GM18520 (cell line): ENCODE measurements at regions not wholly inside any gene's neighbourhood (a gene's known extent, or its start where the extent isn't known, plus 50 kb on each side); places are given as distances from the start of the nearest gene placed in this dataset.
"Not testable (repeated sequence)": the region's sequence is repeated elsewhere in the genome, so short reads cannot be mapped to it uniquely, and the experiment has no call there.

Source experiments
- ATAC-seq: cut with Tn5 transposase; IDR thresholded peaks from one replicate; pipeline ENCODE4 v1.9.1; 2021; ENCODE audit not compliant: unreplicated experiment

DNA sequence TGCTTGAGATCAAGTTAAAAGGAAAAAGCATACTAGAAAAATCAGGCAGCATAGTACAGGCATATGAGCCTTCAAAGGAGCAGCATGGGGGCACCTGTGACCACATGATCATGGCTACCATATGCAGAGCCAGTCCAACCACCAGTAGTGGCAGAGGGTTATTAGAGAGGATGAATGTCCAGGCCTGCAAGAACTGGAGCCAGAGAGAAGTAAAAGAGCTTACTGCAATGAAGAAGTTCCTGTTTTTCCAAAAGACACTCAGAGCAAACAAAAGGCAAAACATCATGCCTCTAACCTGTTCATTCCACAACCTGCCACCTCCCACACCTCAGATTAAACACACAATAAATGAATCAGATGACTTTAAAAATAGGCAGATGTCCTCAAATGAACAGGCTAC is 99.6 kb upstream of the NAMPT start:
- no peak for ATAC-seq

DNA sequence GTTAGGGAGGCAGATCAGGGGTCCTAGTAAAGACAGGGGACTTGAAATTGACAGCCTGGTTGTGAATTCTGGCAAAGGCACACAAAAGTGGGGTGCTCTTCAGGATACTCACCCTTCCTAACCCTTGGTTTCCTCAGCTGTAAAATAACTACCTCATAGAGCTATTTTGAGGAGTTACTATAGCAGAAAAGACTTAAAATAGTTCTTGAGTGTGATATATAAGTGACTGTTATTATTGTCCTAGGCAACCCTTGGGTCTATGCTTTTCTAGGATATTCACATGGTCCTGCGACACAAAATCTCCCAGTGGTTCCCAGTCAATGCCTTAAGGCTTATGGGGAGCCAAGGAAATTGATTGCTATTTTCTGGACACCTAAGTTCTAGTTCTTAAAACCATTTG is 98.1 kb upstream of the NAMPT start:
- ATAC-seq, result no peak

DNA sequence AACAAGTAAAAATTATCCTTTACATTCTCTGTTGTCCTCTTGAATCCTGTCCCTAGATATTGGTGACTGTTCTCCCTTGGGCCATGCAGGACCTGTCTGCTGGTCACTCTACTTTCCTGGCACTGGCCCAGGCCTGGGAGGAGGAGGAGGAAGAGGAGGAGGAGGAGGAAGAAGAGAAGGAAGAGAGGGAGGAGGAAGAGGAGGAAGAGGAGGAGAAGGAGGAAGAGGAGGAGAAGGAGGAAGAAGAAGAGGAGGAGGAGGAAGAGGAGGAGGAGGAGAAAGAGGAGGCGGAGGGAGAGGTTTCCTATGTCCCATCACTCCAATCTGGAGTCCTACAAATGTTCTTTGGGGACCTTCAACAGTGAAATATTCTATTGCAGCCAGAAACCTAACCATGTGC is 97.3 kb upstream of the NAMPT start:
- no peak for ATAC-seq

DNA sequence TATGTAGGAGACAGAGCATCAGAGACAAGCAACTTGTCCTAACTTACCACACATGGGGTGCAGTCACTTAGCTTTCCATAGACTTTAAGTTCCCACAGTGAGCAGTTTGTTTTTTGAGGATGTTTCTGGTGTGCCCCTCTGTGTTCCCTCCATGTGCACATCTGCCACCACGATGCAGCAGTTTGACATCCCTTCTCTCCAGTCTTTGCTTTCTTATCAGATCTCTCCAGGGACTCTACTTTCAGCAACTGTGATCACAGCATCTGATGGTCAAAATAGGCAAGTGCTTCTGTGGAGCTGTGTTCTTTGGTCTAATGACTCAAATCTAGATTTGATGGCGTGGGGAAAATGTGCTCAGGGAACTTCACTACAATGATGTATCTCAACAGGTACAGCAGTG is 96.5 kb upstream of the NAMPT start:
- no peak for ATAC-seq

DNA sequence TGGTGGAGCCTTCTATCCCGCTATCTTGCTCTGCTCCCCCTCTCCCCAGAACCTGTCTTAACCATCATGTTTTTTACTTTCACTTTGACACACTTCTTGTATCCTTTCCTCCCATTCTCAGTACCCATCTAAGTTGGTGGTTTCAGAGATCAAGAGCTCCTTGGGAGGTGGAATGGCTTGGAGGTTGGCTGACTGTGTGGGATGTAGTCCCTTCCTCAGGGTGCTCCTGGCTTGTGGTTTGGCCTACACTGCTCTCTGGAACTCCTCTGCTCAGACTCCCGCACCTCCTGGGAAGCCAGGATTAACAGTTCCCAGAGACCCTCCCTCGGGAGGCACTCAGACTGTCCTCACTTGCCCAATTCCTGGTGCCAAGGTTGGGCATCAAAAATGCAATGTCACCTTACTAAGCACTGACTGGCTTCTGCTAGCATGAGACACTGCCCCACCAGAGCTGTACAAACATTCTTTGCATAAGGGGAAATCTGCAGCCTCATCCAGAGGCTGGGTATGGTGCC is 93.1 kb upstream of the NAMPT start:
- no peak for ATAC-seq

DNA sequence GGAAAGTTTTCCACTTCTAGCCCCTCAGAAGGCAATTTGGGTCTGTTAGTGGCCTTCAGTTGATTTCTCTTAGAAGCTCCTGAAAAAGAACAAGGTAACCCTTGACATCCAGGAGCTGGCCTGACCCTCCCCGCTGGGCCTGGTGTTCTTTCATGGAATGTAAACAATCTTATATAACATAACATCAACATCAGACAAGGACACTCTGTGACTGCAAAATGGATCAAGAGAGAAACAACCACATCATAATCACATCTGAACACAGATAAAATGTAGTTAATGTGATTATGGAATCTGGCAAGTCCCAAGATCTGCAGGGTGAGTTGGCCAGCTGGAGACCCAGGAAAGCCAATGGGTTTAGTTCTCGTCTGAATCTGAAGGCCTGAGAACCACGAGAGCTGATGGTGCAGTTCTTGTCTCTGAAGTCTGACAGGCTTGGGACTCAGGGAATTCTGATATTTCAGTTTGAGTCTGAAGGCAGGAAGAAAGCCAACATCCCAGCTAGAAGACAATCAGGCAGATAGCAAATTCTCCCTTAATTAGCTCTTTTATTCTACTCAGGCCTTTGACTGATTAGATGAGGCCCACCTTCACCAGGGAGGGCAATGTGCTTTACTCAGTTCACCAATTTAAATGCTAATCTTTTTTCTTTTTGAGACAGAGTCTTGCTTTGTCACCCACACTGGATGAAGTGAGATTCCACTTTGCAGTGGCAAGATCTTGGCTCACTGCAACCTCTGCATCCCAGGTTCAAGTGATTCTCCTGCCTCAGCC is 91.4 kb upstream of the NAMPT start:
- no peak for ATAC-seq

DNA sequence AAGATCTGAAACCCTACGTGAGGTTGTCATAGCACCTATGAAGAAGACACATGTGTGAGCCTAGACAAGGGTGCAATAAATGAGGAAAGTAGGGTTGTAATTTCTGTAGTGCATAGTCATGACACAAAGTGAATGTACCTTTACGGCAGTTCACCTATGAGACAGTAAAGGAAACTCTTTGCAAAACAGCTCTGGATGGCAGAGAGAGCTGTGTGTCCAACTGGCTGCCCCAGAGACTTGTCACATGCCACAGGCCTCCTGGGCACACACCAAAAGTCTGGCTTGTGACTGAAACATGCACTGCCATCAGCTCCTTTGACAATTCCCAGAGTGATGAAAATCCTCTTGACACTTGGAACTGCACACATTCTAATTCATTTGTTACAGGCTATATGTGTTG is 90.7 kb upstream of the NAMPT start:
- ATAC-seq, result no peak

DNA sequence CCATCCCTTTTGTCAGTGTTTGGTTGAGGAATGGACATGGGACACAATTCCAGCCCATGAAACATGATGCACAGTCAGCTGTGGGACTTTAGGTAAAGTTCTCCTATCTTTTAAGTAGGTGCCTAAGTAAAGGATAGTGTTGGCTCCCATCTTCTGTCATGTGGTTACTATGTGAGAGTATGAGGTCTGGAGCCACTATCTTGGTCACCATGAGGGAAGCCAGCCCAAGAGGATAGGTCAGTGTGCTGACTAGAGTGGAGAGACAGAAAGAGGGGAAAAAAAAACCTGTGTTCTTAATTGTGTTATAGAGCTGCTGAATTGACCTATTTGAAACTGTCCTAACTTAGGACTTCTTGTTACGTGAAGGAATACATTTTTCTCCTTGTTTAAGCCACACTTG is 89.7 kb upstream of the NAMPT start:
- no peak for ATAC-seq

DNA sequence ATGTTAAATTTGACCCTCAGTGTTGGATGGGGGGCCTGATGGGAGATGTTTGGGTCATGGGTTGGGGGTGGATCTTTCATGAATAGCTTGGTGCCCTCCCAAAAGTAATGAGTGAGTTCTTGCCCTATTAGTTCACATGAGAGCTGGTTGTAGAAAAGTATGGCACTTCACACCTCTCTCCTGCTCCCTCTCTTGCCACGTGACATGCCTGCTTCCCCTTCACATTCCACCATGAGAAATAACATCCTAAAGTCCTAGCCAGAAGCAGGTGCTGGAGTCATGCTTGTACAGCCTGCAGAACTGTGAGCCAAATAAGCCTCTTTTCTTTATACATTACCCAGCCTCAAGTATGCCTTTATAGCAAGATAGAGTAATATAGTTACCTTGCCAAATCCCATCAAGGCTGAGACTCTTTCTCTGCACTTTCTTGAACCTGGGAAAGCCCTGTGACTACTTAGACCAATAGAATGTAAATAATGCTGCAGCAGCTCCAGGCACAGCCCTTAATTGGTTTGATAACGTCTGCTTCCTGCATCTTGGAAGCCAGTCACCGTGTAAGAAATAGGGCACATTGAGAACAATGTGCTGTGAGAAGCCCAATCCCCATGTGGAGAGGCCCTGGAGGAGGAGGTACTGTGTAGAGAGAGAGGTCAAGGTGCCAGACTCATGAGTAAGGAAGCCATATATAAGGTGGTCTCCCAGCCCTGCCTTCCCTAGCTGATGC is 88.0 kb upstream of the NAMPT start:
- ATAC-seq, result no peak

DNA sequence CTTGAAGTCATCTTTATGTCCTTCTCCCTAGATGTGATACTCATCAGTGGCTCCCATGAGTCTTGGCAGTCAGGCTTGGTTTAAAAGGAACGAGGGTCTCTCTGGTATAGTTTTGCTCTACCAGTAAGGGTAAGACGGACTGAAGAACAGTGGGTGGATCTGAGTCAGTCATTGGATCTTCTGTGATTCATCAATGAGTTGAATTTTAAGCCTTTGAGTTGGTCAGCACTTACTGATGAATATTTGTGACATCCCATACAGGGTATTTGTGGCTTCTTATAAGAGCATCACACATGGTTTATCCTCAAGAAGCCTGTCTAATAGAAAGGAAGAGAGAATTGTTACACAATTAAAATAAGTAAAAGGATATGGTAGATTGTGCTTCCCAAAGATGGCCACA is 87.3 kb upstream of the NAMPT start:
- no peak for ATAC-seq

DNA sequence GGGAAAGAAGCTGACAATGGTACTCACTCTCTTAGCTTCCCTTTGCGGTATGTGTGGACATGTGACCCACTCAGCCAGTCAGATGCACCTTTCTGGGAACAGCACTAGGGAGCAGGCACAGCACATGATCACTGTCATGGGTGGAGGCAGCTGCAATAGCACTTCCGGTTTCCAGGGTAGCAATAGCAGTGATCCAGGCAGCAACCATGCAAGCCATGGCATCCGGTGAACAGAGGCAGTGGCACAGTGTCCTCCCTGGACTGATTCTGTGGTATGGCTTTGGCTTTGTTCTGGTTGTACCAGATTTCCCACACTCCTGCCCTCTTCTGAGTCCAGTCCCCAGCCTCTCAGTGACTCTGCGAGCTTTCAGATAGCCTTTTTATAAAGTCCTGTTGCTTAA is 86.8 kb upstream of the NAMPT start:
- no peak for ATAC-seq

DNA sequence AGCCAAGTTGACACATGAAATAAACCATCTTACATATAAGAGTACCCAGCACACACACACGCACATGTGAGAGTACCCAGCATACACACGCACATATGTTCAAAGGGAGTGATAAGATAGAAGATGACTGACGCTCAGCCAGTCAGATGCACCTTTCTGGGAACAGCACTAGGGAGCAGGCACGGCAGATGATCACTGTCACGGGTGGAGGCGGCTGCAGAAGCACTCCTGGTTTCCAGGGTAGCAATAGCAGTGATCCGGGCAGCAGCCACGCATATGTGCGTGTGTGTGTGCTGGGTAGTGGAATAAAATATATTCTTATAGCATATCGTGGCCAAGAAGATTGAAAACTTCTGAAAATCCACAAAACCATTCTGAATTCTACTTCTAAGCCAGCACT is 85.8 kb upstream of the NAMPT start:
- no peak for ATAC-seq

DNA sequence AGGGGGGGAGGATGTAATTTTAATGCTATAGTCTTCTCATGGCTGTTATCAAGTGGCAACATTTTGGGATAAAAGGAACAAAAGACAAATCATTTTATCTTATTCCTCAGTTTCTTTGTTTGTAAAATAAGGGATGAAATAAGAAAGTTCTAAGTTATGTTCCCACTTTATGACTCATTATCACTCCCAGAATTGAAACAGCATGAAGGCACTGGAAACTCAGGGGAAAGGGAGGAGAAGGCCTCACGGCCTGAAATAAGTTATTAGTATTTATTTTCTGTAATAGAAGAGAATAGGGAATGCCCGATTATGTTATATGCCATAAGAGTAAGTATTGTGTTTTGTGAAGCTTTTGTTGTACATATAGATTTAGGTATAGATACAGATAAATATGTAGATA is 85.0 kb upstream of the NAMPT start:
- no peak for ATAC-seq

DNA sequence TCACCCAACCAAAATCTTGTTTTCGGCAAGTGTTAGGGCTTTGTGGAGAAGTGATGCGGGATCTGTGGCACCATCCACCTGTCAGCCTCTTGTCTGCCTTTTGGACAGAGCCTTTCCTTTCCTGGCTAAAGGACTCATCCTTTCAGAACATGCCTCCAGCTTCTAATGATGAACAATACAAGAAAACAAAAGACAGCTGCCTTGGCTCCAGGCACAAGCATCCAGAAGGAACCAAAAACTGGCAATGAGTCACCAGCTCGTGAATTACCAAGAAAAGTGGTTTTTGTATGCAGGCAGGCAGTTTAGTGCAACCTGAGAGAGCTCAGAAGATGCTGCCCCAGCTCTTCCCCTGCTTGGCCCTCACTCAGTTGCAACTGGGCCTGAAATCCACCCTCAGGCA is 84.6 kb upstream of the NAMPT start:
- ATAC-seq, result no peak

DNA sequence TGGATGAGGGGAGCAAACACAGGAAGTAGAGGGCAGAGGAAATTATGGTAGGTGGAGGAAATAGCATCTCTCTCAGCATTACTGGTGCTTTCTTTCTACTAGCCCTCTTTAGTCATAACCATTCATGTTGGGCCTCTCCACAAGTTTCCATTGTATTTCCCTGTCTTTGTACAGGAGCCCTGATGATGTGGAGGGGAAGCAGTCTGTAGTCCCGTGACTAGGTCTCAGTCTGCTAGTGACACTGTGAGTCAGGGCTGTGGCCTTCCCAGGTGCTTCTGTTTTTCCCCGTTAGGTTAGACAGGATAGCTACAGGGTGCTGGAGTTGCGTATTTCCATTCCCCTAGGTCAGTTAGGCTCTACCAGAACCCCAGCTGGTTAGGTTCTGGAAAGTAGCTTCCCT is 82.9 kb upstream of the NAMPT start:
- no peak for ATAC-seq

DNA sequence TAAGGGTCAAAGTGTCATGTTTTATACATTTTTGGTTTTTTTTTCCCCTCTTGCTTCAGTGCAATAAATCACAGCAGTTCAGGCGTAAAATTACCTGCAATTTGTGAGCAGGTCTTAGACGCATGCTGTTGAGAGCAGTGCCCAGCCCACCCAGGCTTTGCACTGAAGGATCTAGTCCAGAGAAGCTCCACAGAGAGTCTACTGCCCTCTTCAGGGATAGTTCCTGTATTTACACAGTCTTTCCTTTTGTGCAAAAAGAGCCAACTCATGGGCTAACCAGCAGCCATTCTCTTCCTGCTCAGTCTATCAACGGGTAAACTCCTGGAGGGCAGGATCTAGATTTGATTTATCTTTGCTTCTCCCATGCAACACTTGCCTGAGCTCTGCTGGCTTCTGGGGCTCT is 82.2 kb upstream of the NAMPT start:
- ATAC-seq, result no peak

DNA sequence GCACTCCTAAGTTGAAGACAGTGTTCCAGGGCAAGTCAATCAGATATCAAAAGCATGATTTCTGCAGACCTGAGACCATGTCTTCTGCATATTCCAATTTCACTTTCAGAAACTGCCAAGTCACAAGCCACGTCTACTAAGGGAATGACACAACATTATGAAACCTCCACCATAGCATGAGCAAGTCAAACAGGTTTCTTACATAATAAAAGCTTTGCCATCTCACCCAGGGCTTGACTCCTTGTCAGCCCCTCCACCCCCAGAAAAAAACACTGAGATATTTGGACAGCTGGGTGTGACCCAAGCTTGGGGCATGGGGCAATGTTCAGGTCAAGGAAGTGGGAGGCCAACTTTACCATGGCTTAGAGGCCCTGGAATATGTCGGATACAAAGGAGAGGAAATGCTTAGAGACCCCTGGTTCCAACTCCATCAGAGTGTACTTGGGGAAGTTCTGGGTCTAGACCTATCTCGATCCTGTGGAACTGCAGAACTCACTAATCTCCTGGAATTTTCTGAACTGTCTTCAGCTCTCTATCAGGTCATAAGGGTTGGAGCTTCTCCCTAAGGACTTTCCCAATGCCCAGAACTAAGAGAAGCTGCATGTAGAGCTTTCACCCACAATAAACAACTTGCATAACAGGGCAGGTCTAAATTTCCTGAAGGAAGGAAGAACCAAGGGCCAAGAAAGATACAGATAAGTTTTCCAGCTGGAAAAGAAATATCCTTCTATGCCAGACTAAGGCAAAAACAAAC is 80.6 kb upstream of the NAMPT start:
- ATAC-seq, result peak; percentile 72

DNA sequence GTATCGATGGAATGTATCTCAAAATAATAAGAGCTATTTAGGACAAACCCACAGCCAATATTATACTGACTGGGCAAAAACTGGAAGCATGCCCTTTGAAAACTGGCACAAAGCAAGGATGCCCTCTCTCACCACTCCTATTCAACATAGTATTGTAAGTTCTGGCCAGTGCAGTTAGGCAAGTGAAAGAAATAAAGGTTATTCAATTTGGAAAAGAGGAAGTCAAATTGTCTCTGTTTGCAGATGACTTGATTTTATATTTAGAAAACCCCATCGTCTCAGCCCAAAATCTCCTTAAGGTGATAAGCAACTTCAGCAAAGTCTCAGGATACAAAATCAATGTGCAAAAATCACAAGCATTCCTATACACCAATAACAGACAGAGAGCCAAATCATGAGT is 77.7 kb upstream of the NAMPT start:
- not testable (repeated sequence) for ATAC-seq

DNA sequence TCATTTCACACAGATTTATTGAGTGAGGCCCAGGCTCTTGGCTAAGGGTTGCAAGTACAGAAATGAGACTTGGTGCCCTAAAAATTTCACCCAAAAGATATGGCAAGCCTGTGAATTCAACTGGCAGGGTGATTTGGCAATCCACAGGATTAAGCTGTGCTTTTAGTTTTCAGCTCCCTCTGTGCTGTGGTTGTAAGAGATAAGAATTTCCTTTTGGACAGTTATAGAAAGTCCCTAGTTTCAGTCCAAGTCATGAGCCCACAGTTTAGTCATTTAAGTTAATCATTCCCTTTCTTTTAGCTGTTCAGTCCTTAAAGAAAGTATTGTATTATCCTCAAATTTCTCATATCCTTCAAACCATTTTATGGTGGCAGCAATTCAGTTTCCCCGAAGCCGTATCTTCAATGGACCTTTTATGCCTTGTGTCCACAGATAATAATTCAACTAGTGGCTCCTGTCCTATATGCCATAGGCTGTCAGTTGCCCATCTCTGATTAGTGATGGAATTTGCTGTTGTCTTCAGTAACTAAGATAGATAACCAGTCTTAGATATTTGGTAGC is 73.4 kb upstream of the NAMPT start:
- ATAC-seq, result peak; percentile 63

DNA sequence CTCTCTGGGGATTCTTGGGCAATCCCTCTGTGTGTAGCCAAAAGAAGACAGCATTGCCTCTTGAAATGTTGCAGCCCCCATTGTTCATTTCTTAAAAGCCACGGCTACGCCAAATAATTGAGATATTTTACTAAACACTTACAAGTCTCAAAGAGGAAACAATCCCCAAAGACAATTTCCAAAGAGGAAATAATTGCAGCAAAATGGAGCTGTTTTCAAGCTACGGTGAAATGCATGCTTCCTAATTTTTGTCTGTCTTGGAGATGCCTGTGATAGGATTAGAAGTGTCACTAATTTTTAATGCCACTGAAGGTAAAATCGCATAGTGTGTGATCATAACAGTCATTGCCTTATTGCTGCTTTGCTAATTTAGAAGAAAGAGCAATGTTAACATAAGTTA is 72.9 kb upstream of the NAMPT start:
- ATAC-seq, result no peak

DNA sequence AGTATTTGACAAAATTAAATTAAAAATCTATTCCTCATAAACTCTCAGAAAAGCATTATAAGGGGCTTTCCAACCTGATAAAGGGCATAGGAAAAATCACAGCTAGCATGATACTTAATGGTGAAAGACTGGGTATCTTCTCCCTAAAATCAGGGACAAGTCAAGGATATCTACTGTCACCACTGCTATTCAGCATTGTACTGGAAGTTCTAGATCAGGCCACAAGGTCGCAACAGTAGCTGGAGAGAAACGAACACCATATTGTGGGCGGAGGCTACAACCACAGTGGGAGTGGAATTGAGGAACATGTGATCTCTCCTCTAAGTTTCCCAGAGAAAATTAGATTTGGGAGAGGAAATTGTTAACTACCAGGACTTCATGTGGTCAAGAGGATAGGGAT is 70.0 kb upstream of the NAMPT start:
- ATAC-seq, result no peak

DNA sequence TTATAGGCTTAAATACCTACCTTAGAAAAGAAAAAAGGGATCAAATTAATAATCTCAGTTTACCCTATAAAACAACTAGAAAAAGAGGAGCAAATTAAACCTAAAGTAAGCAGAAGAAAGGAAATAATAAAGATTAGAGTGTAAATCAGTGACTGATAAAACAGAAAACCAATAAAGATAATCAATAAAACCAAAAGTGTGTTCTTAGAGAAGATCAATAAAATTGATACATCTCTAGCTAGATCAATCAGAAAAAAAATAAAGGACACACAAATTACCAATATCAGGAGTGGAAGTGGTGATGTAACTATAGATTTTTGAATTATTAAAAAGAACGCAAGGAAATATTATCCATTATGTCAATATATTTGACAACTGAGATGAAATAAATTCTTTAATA is 69.2 kb upstream of the NAMPT start:
- no peak for ATAC-seq
